GM21528 (cell line): ENCODE measurements at regions not wholly inside any gene's neighbourhood (a gene's known extent, or its start where the extent isn't known, plus 50 kb on each side); places are given as distances from the start of the nearest gene placed in this dataset.
A peak's percentile ranks its signal among the peaks of the same experiment; 100 is the strongest.

Source experiments
- ATAC-seq: cut with Tn5 transposase; IDR thresholded peaks from one replicate; pipeline ENCODE4 v1.9.1; 2021; ENCODE audit warnings: mild to moderate bottlenecking, moderate library complexity; ENCODE audit not compliant: unreplicated experiment, low FRiP score

DNA sequence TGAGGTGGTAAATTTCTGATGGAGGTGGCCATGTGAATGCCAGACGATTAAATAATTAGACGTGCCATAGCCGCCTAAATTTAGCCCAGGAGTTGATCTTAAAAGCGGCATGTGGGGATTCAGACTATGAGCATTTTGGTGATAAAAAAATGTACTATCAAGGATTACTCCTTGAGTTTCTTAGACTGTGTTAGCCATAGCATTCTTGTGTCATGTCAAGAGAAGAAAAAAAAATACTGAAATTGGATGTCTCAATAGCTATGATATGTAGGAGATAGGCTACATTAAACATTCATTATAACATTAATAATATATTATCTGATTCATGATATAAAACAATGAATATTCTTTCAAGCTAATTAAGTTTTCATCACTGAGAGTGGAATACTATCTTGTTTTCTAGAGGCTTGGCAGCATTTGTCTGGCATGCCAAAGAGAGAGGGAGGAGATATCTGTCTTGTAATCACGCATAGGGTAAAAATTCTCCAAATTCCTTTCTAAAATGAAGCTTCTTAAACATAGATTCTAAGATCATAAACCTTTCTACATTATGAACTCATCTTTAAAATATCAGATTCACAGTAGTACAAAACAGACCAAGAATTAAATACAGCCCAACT is 727.0 kb downstream of the C12orf50 start:
- no peak for ATAC-seq

- ATAC-seq = no peak
Measured at GRCh38 chr12:87290505-87290904, 738.7 kb downstream of the C12orf50 start.

- no peak for ATAC-seq
Measured at GRCh38 chr12:87283886-87284285, 745.3 kb downstream of the C12orf50 start.

- no peak for ATAC-seq
Measured at GRCh38 chr12:87283111-87283510, 746.1 kb downstream of the C12orf50 start.

DNA sequence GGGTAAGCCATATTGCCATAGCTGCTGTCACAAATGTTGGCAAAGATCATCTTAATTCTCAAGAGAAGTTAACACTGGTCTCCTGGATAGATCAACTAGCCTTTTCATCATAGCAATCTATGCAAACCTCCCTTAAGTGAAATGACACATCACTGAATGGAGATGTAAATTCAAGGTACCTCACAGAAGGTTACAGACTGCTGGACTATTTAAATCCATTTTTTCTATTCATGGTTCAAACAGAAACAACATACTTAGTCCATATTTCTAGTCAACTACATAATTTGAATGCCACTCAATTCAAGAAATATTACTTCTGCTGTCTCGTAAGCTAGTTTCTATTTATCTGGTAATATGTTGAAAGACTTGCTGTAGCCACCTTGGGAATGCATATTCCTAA is 748.3 kb downstream of the C12orf50 start:
- ATAC-seq = peak; percentile 67

DNA sequence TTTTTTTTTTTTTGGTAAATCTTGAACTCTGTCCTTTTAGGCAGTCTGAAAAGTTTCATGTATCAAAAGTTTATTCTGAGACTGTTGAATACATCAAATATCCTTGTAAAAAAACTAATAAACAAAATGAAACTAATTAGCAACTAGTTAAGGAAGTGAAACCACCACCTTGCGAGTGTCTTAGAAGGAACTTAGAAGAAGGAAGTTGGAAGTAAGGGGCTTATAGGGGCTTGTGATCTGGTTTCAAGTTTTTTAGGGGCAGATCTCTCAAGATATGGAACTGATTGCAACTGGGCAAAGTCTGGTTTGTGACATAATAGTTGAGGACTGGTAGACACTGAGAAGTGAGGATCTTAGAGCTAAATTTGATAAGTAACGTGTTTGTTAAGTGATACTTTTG is 748.8 kb downstream of the C12orf50 start:
- peak; percentile 85 for ATAC-seq

GRCh38 chr12:87274594-87275245 is 754.5 kb downstream of the C12orf50 start:
- ATAC-seq = peak; percentile 68

DNA sequence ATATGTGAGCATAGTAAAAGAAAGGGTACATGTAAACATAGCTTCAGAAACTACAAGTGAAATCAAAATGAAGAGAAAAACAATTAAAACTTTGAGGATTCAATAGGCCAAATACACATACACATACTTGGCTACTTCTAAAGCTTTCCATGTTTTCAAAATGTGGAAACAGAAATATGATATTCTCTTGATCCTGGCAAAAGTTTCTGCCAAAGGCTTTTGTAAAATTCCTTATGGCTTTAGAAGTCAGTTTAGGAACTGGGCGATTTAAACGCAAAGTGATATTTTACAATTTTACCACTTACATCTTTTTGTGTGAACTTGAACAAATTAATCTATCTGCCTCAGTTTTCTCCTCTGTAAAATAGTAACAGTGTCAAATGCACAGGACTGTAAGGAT is 756.4 kb downstream of the C12orf50 start:
- no peak for ATAC-seq

DNA sequence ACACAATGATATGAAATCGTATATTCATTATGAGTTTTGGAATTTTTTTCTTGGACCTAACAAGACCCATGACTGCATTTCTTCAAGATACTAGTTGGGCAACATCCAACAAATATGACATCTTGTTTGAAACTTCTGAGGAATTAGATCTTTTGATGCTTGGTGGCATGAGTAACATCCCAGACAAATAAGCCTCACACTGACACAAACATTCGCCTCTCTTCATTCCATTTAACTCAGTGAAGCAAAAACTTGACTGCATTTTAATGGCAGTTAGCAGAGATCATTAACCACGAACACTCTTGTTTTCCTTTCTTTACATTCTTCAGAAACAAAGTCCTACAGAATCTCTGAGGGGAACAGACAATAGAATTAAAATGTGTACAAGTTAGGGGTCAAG is 758.3 kb downstream of the C12orf50 start:
- ATAC-seq = no peak

- ATAC-seq = no peak
Measured at GRCh38 chr12:87266305-87266704, 762.9 kb downstream of the C12orf50 start.

- no peak for ATAC-seq
Measured at GRCh38 chr12:87259391-87259790, 769.8 kb downstream of the C12orf50 start.

DNA sequence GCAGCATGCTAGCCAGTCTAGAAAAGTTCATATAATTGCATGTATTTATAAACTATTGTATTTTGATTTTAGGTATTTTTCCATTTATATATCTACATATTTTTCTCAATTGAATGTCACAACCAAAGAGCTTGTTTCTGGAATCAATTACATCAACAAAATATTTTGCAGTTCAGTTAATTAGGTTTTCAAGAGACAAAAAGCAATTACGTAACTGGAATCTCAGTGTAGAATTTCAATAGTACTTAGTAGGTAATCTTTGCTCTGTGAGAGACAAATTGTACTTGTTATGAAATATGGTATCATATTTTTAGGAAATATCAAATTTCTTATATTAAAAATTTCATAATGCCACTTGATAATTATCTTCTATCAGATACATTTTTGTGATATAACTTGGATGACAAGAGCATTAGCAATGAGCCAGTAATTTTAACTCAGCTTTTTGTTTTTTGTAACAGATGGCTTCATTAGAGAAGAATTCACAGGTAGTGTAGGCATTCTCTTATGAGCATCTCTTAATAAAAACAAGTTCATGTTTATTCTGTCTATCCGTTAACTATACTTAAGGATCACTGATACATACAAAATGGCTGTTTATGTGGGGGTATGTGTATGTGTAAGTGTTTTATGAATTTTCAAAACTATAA is 774.7 kb downstream of the C12orf50 start:
- ATAC-seq = no peak

- no peak for ATAC-seq
Measured at GRCh38 chr12:87253157-87253556, 776.0 kb downstream of the C12orf50 start.

- ATAC-seq = no peak
Measured at GRCh38 chr12:87246726-87247125, 782.5 kb downstream of the C12orf50 start.

DNA sequence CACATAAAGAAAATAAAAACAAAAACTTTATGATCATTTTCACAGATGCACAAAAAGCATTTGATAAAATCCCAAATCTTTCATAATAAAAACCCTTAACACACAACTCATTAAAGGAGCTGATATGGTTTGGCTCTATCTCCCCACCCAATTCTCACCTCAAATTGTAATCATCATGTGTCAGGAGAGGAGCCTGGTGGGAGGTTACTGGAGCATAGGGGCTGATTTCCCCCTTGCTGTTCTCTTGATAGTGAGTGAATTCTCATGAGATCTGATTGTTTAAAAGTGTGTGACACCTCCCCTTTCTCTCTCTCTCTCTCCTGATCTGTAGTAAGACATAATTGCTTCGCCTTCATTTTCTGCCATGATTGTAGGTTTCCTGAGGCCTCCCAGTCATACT is 790.7 kb downstream of the C12orf50 start:
- no peak for ATAC-seq

GRCh38 chr12:87234898-87235297 is 794.3 kb downstream of the C12orf50 start:
- no peak for ATAC-seq

- ATAC-seq = no peak
Measured at GRCh38 chr12:87233671-87234070, 795.5 kb downstream of the C12orf50 start.

- no peak for ATAC-seq
Measured at GRCh38 chr12:87231818-87232217, 797.4 kb downstream of the C12orf50 start.

DNA sequence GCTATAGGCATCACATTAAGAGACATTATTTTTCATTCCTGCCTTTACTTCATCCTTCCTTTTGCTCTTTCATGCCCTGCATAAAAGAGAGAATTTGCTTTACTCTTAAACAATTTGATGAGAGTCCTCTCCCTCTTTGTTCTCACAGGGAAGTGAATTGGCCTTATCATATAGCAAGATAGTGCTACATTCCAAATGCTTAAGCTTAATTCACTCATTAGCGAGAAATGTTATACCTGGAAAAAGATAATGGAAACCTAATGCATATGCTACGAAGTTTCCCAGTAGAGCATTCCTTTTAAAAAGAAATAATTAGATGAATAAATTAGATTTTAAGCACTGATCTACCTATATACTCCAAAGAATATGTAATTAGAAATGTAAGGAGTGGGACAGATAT is 798.8 kb downstream of the C12orf50 start:
- no peak for ATAC-seq

DNA sequence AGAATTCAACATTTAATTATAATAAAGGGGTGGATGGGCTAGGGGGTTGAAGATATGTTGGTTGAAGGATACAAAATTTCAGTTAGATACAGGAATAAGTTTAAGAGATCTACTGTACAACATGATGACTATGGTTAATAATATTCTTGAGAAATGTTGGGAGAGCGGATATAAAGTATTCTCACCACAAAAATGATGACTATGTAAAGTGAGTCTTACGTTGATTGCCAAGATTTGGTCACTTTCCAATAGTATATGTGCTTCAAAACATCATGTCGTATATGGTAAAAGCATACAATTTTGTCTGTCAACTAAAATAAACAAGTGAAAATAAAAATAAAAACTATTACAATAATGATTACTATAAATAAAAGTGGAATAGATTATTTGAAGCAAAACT is 802.0 kb downstream of the C12orf50 start:
- ATAC-seq = no peak

GRCh38 chr12:87217491-87217890 is 811.7 kb downstream of the C12orf50 start:
- ATAC-seq = no peak

GRCh38 chr12:87216436-87216835 is 812.8 kb downstream of the C12orf50 start:
- ATAC-seq = no peak
